ENCODE measurements at regions not wholly inside any gene's neighbourhood (a gene's known extent, or its start where the extent isn't known, plus 50 kb on each side); places are given as distances from the start of the nearest gene placed in this dataset.

DNA sequence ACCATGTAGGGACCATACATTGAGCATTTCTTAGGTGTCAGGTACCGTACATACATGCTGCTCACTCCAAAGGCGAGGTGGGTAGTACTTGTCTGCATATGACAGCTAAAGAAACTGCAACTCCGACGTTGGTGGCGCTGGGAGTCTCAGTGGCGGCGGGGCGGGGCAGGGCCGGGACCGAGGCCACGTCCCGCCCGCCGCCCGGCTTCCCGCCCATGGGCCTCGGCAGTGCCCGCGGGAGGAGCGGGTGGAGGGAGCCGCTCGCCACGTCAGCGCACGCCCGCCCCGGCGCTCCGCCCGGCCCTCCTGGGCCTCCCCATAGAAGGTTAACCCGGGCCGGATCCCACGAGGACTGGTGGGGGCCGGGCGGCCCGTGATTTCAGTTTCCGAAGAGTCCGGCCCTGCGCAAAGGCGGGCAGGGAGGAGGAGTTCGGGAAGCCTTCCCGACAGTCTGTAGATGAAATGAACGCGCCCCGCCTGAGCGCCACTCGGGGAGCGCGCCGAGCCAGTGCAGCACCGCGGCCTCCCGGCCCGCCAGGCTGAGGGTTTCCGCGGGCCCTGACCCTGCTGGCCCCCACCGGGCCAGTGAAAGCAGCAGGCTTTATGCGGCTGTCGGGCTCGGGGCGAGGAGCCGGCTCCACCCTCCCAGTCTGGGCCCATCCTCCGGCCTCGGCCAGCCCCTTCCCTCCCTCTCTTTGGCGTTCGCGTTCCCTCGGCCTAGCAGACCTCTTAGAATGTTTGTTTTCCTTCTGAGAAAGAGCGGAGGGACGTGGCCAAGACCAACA lies 119.9 kb upstream of the JUN start:
- 0 to 1% (median 1%) methylated on average over 62 to 70 of the region's 70 CpGs for WGBS, 3 donors
- peak overlapping the region; percentile 86 for H3K27ac ChIP-seq (ENCODE audit: low read depth, low read length)

GRCh38 chr1:58904299-58905125 lies 120.7 kb upstream of the JUN start:
- H3K27ac ChIP-seq (ENCODE audit: low read depth, low read length): peak overlapping the region; percentile 86
- whole genome bisulfite sequencing, 3 donors: 48 to 70% (median 60%) methylated on average over 8 of the region's 8 CpGs

- 73 to 90% (median 84%) methylated on average over 3 of the region's 3 CpGs for WGBS, 3 donors
- H3K27ac ChIP-seq (ENCODE audit: low read depth, low read length): no peak overlapping the region
Observed at GRCh38 chr1:58905126-58905490, 121.3 kb upstream of the JUN start.

GRCh38 chr1:58905628-58906221 lies 121.9 kb upstream of the JUN start:
- WGBS, 3 donors: 69 to 86% (median 82%) methylated on average over 3 of the region's 3 CpGs

DNA sequence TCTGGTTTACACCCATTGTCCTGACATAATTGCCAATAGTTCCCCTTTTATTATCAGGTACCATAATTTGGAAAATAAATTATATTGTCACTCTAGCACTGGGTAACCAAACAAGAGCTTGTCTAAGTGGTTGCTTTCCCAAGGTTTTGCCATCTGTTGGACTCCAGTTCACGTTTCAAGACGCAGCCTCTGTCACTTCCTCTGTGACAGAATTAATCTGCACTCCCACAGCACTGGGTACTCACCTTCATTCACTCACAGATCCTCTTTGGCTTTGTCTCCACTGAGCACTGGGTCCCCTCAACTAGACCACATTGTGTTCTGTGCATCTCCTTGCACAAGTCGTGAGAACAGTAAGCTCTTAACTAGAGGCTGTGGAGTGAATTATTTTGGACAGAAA lies 123.6 kb upstream of the JUN start:
- 56 to 67% (median 64%) methylated on average over 3 of the region's 3 CpGs for WGBS, 3 donors
- no peak overlapping the region for H3K27ac ChIP-seq (ENCODE audit: low read depth, low read length)

More at GRCh38 chr1:58905628-58906221, 121.9 kb upstream of the JUN start:
- H3K27ac ChIP-seq (ENCODE audit: low read depth, low read length): no peak overlapping the region

DNA sequence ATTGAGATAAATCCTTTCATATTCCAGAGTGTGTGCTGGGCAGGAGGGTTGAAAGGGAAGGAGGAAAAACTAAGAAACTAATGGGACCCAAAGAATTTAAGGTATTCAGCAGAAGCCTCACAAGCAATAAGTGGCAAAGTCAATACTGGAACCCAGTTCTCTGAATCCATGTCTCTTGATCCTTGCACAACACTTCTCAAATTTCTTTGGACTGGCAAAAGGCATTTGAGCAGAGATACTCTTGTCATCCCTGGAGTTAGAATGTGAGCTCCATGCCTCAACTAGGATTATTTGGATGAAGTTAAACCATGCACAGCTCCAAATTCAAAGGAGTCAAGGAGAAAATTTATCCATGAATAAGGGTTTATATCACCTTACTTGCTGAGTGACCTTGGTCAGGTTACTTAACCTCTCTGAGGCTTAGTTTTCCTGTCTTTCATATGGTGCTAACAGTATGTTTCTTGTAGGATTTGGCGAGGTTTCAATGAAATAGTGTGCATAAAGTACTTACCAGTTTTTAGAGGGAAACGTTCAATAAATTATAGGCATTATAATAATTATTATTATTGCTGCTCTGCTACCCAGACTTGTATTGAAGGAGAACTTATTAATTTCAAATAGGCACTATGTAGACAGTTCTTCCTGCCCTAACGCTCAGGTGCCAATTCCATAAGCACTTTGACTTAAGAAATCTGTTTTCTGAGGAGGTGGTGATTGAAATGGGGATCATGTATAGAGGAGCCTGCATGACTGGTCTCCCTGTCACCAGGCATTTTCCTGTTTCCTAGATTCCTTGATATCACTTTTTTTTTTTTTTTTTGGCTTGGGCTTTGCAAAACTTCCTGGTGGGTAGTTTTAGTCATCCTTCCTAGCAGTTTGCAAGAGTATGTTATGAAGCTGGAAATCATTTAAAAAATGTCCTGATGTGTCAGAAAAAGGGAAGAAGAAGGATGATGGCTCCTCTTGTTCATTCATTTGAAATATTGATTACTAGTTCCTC lies 125.0 kb upstream of the JUN start:
- WGBS, 3 donors: 77 to 81% (median 79%) methylated on average over 3 of the region's 3 CpGs
- no peak overlapping the region for H3K27ac ChIP-seq (ENCODE audit: low read depth, low read length)

- 95 to 99% (median 97%) methylated on average over 3 of the region's 3 CpGs for WGBS, 3 donors
- H3K27ac ChIP-seq (ENCODE audit: low read depth, low read length): no peak overlapping the region
Observed at GRCh38 chr1:58909914-58910681, 126.3 kb upstream of the JUN start.

GRCh38 chr1:58911841-58912499 lies 128.1 kb upstream of the JUN start:
- 70 to 84% (median 79%) methylated on average over 7 of the region's 7 CpGs for WGBS, 3 donors
- no peak overlapping the region for H3K27ac ChIP-seq (ENCODE audit: low read depth, low read length)

- no peak overlapping the region for H3K27ac ChIP-seq (ENCODE audit: low read depth, low read length)
Observed at GRCh38 chr1:58914925-58915324, 131.1 kb upstream of the JUN start.

GRCh38 chr1:58917436-58917835 lies 133.6 kb upstream of the JUN start:
- H3K27ac ChIP-seq (ENCODE audit: low read depth, low read length): no peak overlapping the region

GRCh38 chr1:58919226-58919958 lies 135.5 kb upstream of the JUN start:
- WGBS, 3 donors: 91 to 97% (median 93%) methylated on average over 9 of the region's 9 CpGs
- no peak overlapping the region for H3K27ac ChIP-seq (ENCODE audit: low read depth, low read length)

More at GRCh38 chr1:58917436-58917835, 133.6 kb upstream of the JUN start:
- 91% methylated on average over 4 of the region's 4 CpGs for WGBS, 3 donors

GRCh38 chr1:58919959-58920321 lies 136.1 kb upstream of the JUN start:
- no peak overlapping the region for H3K27ac ChIP-seq (ENCODE audit: low read depth, low read length)
- WGBS, 3 donors: 54 to 86% (median 81%) methylated on average over 4 of the region's 4 CpGs

DNA sequence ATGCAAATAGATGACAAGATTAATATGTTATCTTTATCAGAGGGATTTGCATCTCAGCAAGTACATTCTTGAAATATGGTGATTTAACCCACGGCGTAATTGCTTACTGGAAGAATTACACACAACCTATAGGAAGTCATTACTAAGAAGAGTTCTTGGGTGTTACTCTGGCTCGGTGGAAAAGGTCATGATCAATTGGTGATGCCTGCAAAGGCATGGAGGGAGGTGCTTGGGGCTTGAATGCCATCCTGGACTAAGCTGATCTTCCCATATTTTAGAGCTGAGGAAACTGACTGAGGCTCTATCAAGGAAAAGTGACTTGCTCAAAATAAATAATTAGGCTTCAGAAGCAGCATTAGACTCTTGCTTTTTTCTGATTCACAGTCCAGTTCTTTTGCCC lies 137.5 kb upstream of the JUN start:
- WGBS, 3 donors: 84 to 95% (median 89%) methylated on average over 3 of the region's 3 CpGs
- H3K27ac ChIP-seq (ENCODE audit: low read depth, low read length): no peak overlapping the region

- H3K27ac ChIP-seq (ENCODE audit: low read depth, low read length): no peak overlapping the region
- WGBS, 3 donors: 86 to 93% (median 87%) methylated on average over 2 of the region's 2 CpGs
Observed at GRCh38 chr1:58921751-58922150, 137.9 kb upstream of the JUN start.

- H3K27ac ChIP-seq (ENCODE audit: low read depth, low read length): no peak overlapping the region
- 30 to 43% (median 34%) methylated on average over 13 of the region's 13 CpGs for WGBS, 3 donors
Observed at GRCh38 chr1:58922302-58923089, 138.6 kb upstream of the JUN start.

- H3K27ac ChIP-seq (ENCODE audit: low read depth, low read length): no peak overlapping the region
- WGBS, 3 donors: 97 to 100% (median 97%) methylated on average over 3 of the region's 3 CpGs
Observed at GRCh38 chr1:58923090-58923470, 139.2 kb upstream of the JUN start.

Measured in adipose tissue (tissue), 3 donors.